VCaP (cell line): ENCODE measurements at regions not wholly inside any gene's neighbourhood (a gene's known extent, or its start where the extent isn't known, plus 50 kb on each side); places are given as distances from the start of the nearest gene placed in this dataset.

Experiments used
- H3K27ac ChIP-seq: fragments of 450-650 bp; 2 replicates; pipeline ENCODE4 v1.5.1; 2017
- TF ChIP-seq, protein P1 (sequence below): fragments of 450-650 bp; conservative IDR thresholded peaks from 2 replicates; pipeline ENCODE4 v1.5.1; 2017; ENCODE audit warnings: mild to moderate bottlenecking, moderate library complexity

DNA sequence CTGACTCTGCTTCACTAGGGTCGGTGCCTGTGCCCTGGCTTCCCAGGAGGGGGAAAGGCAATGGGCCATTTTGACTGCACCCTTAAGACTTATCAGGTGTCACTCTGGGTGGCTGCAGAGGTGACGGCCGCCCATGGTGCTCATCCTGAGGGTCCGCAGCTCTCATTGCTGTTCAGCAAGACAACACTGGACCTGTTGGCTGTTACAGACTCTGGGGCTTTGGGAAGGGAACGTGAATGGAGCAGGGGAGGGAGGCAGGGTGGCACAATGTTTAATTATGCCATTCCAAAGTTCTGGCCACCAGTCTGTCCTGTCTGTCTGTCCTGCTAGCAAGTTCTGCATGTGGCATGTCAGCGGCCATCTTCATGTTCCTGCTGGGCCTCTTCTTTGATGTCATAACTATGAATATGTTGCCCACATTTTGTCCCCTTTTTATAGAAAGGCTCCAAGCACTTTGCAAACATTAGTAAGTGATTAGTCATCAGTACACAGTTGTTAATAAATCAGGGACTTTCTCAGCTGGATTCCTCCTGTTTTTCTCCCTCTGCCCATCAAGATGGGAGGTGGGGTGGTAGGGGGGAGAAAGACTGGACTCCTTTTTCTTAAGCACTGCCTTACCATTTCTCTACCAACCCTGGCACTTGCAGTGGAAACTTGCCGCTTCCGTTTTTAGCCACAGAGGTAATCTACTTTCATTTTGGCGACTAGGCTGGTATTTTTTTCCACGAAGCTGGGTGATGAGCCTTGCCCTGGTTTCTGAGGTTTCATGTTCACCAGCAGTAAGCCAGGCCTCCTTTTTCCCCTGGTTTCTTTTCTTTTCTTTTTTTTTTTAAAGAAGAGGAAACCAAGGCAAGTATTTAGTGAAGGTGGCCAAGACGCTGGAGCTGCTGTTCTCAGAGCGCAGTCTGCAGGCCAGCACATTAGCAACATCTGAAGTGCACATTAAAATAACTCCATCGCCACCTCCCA lies 88.6 kb upstream of the TRIM2 start:
- peak overlapping the region; percentile 35 for H3K27ac ChIP-seq
- TF ChIP-seq, protein P1, sequence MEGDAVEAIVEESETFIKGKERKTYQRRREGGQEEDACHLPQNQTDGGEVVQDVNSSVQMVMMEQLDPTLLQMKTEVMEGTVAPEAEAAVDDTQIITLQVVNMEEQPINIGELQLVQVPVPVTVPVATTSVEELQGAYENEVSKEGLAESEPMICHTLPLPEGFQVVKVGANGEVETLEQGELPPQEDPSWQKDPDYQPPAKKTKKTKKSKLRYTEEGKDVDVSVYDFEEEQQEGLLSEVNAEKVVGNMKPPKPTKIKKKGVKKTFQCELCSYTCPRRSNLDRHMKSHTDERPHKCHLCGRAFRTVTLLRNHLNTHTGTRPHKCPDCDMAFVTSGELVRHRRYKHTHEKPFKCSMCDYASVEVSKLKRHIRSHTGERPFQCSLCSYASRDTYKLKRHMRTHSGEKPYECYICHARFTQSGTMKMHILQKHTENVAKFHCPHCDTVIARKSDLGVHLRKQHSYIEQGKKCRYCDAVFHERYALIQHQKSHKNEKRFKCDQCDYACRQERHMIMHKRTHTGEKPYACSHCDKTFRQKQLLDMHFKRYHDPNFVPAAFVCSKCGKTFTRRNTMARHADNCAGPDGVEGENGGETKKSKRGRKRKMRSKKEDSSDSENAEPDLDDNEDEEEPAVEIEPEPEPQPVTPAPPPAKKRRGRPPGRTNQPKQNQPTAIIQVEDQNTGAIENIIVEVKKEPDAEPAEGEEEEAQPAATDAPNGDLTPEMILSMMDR = no peak

DNA sequence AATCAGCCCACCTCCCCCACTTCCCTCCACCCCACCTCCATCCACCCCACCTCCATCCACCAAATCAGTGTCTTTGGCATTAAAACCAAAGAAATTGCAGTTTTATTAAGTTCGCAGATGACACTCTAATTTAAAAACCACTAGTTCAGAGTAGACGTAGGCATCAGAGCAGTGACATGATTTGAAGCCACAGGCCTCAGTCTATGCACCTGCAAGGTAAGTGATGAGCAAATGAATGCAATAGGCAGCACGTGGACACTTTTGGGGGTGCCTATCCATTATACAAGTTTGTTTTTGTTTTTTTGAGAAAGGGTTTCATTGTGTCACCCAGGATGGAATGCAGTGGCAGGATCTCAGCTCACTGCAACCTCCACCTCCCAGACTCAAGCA lies 88.0 kb upstream of the TRIM2 start:
- TF ChIP-seq, protein P1 = no peak

DNA sequence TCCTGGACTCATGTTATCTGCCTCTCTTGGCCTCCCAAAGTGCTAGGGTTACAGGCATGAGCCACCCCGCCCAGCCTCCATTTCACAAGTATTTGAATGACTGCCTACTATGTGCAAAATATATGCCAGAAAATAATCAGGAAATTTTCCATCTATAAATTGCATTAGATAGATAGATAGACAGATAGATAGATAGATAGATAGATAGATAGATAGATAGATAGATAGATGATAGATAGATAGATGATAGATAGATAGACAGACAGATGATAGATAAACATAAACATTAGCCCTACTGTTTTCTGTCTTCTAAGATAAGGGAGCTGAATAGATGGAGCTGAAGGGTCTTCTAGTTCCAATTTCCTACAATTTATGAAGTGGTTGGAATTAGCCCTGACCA lies 87.4 kb upstream of the TRIM2 start:
- TF ChIP-seq, protein P1 = no peak
- H3K27ac ChIP-seq = no peak overlapping the region

More for the DNA sequence above, 88.0 kb upstream of the TRIM2 start:
- H3K27ac ChIP-seq = peak overlapping the region; percentile 35; the same call in 1 of the 2 replicates

DNA sequence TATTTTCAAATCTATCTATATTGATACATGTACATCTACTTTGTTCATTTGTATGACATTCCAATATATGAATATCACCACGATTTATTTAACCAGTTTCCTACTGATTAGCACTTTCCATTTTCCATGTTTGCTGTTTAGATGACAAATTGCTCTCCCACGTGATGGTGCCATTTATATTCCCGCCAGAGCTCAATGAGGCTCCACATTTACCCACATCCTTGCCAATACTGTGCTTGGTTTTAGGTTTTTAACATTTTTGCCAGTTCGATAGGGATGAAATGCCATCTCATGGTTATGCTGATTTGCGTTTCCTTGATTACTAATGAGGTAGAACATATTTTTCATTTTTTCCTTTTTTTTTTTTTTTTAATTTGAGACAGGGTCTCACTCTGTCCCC lies 86.7 kb upstream of the TRIM2 start:
- no peak overlapping the region for H3K27ac ChIP-seq
- TF ChIP-seq, protein P1 = no peak

DNA sequence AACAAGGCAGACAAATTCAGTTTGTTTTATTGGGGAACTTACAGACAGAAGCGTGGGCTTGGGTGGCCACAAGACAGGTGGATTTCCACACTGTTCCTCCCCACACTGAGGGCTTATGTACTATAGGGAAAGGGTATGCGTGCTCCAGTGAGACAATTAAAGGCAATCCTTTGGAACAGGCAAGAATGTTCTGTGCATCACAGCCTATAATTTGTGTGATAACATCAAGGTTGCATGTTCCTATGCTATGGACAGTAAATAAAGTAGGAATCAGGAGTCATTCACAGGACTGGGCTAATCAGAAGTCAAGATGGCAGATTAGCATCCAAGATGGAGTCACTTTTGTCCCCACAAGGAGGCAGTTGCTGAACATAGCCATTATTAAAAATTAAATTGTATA lies 84.6 kb upstream of the TRIM2 start:
- TF ChIP-seq, protein P1 = no peak
- H3K27ac ChIP-seq = no peak overlapping the region

DNA sequence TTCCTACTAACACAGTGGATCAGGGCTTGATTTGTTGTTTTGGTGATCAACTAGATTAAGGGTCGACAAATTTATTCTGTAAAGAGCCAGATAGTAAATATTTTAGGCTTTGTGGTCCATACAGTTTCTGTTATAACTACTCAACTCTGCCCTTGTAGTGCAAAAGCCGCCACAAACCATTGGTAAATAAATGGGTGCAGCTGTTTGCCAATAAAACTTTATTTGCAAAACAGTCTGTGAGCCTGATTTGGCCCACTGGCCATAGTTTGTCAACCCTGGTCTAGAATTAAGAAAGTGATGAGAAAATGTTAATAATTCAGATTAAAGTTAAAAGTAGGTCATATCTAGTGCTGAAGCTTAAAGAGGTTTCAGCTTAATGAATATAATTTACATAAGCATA lies 84.0 kb upstream of the TRIM2 start:
- peak overlapping the region; percentile 72; the same call in 1 of the 2 replicates for H3K27ac ChIP-seq
- TF ChIP-seq, protein P1 = no peak

DNA sequence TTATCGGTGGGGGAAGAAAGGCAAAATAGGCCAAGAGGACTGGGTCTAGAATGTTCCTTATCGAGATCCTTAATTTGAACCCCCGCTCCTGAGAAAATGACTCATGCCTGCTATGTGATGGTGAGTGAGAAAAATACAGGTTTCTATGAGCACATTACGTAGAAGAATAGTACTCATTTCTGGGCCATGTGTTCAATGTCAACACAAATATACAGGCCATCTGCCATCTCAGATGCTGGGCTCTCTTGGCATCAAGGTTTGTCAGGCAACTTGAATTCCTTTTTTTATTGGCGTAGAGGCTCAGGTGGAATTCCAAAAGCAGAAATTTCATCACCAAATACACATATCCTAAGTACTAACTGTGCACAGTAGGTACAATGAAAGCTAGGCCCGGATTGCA lies 81.4 kb upstream of the TRIM2 start:
- TF ChIP-seq, protein P1 = no peak
- H3K27ac ChIP-seq = peak overlapping the region; percentile 72; the same call in 1 of the 2 replicates
